GM19035 (cell line): ENCODE measurements at regions not wholly inside any gene's neighbourhood (a gene's known extent, or its start where the extent isn't known, plus 50 kb on each side); places are given as distances from the start of the nearest gene placed in this dataset.
"Not testable (repeated sequence)": the region's sequence is repeated elsewhere in the genome, so short reads cannot be mapped to it uniquely, and the experiment has no call there.

Source experiments
- ATAC-seq: cut with Tn5 transposase; IDR thresholded peaks from one replicate; pipeline ENCODE4 v1.9.1; 2021; ENCODE audit not compliant: unreplicated experiment

GRCh38 chr7:109402107-109402506 is 832.4 kb downstream of the DNAJB9 start:
- ATAC-seq: no peak

- no peak for ATAC-seq
These were observed 838.1 kb downstream of the DNAJB9 start for GRCh38 chr7:109407756-109408155.

GRCh38 chr7:109437957-109438356 is 868.3 kb downstream of the DNAJB9 start:
- no peak for ATAC-seq

GRCh38 chr7:109449760-109450159 is 880.1 kb downstream of the DNAJB9 start:
- no peak for ATAC-seq

GRCh38 chr7:109456116-109456515 is 886.4 kb downstream of the DNAJB9 start:
- ATAC-seq: no peak

GRCh38 chr7:109460296-109460695 is 890.6 kb downstream of the DNAJB9 start:
- ATAC-seq: no peak

- no peak for ATAC-seq
These were observed 892.5 kb downstream of the DNAJB9 start for GRCh38 chr7:109462171-109462570.

- ATAC-seq: not testable (repeated sequence)
These were observed 898.1 kb downstream of the DNAJB9 start for GRCh38 chr7:109467729-109468128.

- no peak for ATAC-seq
These were observed 903.5 kb downstream of the DNAJB9 start for GRCh38 chr7:109473172-109473571.

GRCh38 chr7:109476409-109476808 is 906.7 kb downstream of the DNAJB9 start:
- ATAC-seq: no peak

GRCh38 chr7:109479388-109479787 is 909.7 kb downstream of the DNAJB9 start:
- ATAC-seq: no peak

GRCh38 chr7:109490607-109491006 is 920.9 kb downstream of the DNAJB9 start:
- ATAC-seq: not testable (repeated sequence)

GRCh38 chr7:109497053-109497452 is 927.4 kb downstream of the DNAJB9 start:
- ATAC-seq: no peak

- no peak for ATAC-seq
These were observed 928.5 kb downstream of the DNAJB9 start for GRCh38 chr7:109498131-109498530.

- ATAC-seq: no peak
These were observed 933.7 kb downstream of the DNAJB9 start for GRCh38 chr7:109503421-109503820.

- ATAC-seq: no peak
These were observed 952.9 kb downstream of the DNAJB9 start for GRCh38 chr7:109522585-109522984.

GRCh38 chr7:109527833-109528232 is 958.2 kb downstream of the DNAJB9 start:
- no peak for ATAC-seq

GRCh38 chr7:109529712-109530111 is 960.0 kb downstream of the DNAJB9 start:
- no peak for ATAC-seq

- ATAC-seq: no peak
These were observed 962.8 kb downstream of the DNAJB9 start for GRCh38 chr7:109532262-109532992.

- no peak for ATAC-seq
These were observed 976.0 kb downstream of the DNAJB9 start for GRCh38 chr7:109545686-109546085.

- ATAC-seq: no peak
These were observed 980.0 kb downstream of the DNAJB9 start for GRCh38 chr7:109549471-109550193.

GRCh38 chr7:109552017-109552416 is 982.3 kb downstream of the DNAJB9 start:
- ATAC-seq: no peak
